ENCODE measurements at regions not wholly inside any gene's neighbourhood (a gene's known extent, or its start where the extent isn't known, plus 50 kb on each side); places are given as distances from the start of the nearest gene placed in this dataset.
"Not testable (repeated sequence)": the region's sequence is repeated elsewhere in the genome, so short reads cannot be mapped to it uniquely, and the experiment has no call there.

GRCh38 chr1:223046011-223046410 is 97.0 kb downstream of the TLR5 start:
- no peaks in the 10 kb centered on the region for H4K20me1 ChIP-seq (ENCODE audit: control insufficient read depth, extremely low read depth, insufficient read depth, low read length)
- H3K9ac ChIP-seq (ENCODE audit: control insufficient read depth, extremely low read depth, insufficient read depth, low read length) = no peak overlapping the region
- no peaks in the 10 kb centered on the region for H3K9me1 ChIP-seq (ENCODE audit: control insufficient read depth, extremely low read depth, insufficient read depth, low read length)
- H3K9me3 ChIP-seq (ENCODE audit: control insufficient read depth, low read depth, low read length) = no peaks in the 10 kb centered on the region
- H3K4me1 ChIP-seq (ENCODE audit: control insufficient read depth, extremely low read depth, insufficient read depth, low read length) = peaks cover 3% of the 10 kb centered on the region
- no peaks in the 10 kb centered on the region for H3K79me2 ChIP-seq (ENCODE audit: control insufficient read depth, insufficient read depth, low read length)
- no peak overlapping the region for H3K27ac ChIP-seq (ENCODE audit: control insufficient read depth, insufficient read depth, low read length)
- H3K4me2 ChIP-seq (ENCODE audit: control insufficient read depth, extremely low read depth, insufficient read depth, low read depth, low read length) = no peak overlapping the region
- no peak overlapping the region for H2AFZ ChIP-seq (ENCODE audit: control insufficient read depth, low read length)
- H3K4me3 ChIP-seq (ENCODE audit: control insufficient read depth in 2 of 3, extremely low read depth in 1 of 3, insufficient read depth in 2 of 3, low read depth in 1 of 3, low read length in 3 of 3) = no peak overlapping the region
- H3K36me3 ChIP-seq (ENCODE audit: control insufficient read depth in 2 of 2, extremely low read depth in 1 of 2, insufficient read depth in 2 of 2, low read length in 2 of 2) = no peaks in the 10 kb centered on the region
- TF ChIP-seq CTCF (optimal IDR thresholded peaks at IDR 0.05 in 1 of 3, IDR thresholded peaks at IDR 0.05 in 1 of 3, conservative IDR thresholded peaks at IDR 0.05 in 1 of 3; ENCODE audit: extremely low read depth in 1 of 3, insufficient read depth in 2 of 3, low read length in 3 of 3) (no peak), EZH2 (IDR thresholded peaks at IDR 0.05; ENCODE audit: low read length) (no peak)
- DNase-seq (ENCODE audit: low read depth, low spot score) (no peak), FAIRE-seq (no peak)
- dilution Hi-C loops (cut with MboI; ENCODE audit: extremely low pct_ligation_motif_present, low sequenced_read_pairs) = no loop called here
- no peaks in the 10 kb centered on the region for H3K27me3 ChIP-seq (ENCODE audit: control insufficient read depth, extremely low read depth, insufficient read depth, low read length)

DNA sequence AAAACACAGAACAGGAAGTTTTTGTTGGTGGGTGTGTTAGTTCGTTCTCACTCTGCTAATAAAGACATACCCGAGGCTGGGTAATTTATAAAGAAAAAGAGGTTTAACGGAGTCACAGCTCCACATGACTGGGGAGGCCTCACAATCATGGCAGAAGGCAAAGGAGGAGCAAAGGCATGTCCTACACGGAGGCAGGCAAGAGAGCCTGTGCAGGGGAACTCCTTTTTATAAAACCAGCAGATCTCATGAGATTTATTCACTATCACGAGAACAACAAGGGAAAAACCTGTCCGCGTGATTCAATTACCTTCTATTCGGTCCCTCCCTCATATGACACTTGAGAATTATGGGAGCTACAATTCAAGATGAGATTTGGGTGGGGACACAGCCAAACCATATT is 96.6 kb downstream of the TLR5 start:
- H2AFZ ChIP-seq (ENCODE audit: control insufficient read depth, low read length); H3K36me3 ChIP-seq (ENCODE audit: control insufficient read depth in 2 of 2, extremely low read depth in 1 of 2, insufficient read depth in 2 of 2, low read length in 2 of 2); dilution Hi-C loops (cut with MboI; ENCODE audit: extremely low pct_ligation_motif_present, low sequenced_read_pairs); H3K79me2 ChIP-seq (ENCODE audit: control insufficient read depth, insufficient read depth, low read length); DNase-seq (ENCODE audit: low read depth, low spot score); H3K9me3 ChIP-seq (ENCODE audit: control insufficient read depth, low read depth, low read length); H3K27me3 ChIP-seq (ENCODE audit: control insufficient read depth, extremely low read depth, insufficient read depth, low read length); FAIRE-seq; H3K4me2 ChIP-seq (ENCODE audit: control insufficient read depth, extremely low read depth, insufficient read depth, low read depth, low read length); H3K4me3 ChIP-seq (ENCODE audit: control insufficient read depth in 2 of 3, extremely low read depth in 1 of 3, insufficient read depth in 2 of 3, low read depth in 1 of 3, low read length in 3 of 3); H4K20me1 ChIP-seq (ENCODE audit: control insufficient read depth, extremely low read depth, insufficient read depth, low read length); H3K27ac ChIP-seq (ENCODE audit: control insufficient read depth, insufficient read depth, low read length); H3K4me1 ChIP-seq (ENCODE audit: control insufficient read depth, extremely low read depth, insufficient read depth, low read length); H3K9me1 ChIP-seq (ENCODE audit: control insufficient read depth, extremely low read depth, insufficient read depth, low read length); H3K9ac ChIP-seq (ENCODE audit: control insufficient read depth, extremely low read depth, insufficient read depth, low read length): not testable (repeated sequence)

DNA sequence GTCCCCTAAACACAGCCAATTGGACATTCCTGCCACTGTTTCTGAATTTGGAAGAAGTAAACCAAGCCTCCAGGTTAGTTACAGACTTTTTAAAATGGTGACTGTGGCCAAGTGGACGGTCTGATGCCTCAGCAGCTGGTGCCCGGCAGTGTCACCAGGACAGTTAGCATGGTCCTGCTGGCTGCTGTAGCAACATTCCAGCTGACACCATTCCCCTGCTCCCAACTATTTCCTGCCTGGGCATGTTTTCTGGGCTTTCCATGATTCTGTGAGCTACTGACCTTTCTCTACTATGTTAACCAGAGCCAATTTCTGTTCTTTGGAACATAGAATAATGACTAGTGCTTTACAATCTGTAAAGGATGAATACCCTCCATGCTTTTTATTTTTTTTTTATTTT is 95.0 kb downstream of the TLR5 start:
- no peak overlapping the region for H3K27ac ChIP-seq (ENCODE audit: control insufficient read depth, insufficient read depth, low read length)
- H3K27me3 ChIP-seq (ENCODE audit: control insufficient read depth, extremely low read depth, insufficient read depth, low read length) = peaks cover 3% of the 10 kb centered on the region
- H3K9me3 ChIP-seq (ENCODE audit: control insufficient read depth, low read depth, low read length) = no peaks in the 10 kb centered on the region
- dilution Hi-C loops (cut with MboI; ENCODE audit: extremely low pct_ligation_motif_present, low sequenced_read_pairs) = no loop called here
- peaks cover 3% of the 10 kb centered on the region for H3K4me1 ChIP-seq (ENCODE audit: control insufficient read depth, extremely low read depth, insufficient read depth, low read length)
- no peak for TF ChIP-seq EZH2 (IDR thresholded peaks at IDR 0.05; ENCODE audit: low read length)
- TF ChIP-seq CTCF (optimal IDR thresholded peaks at IDR 0.05 in 1 of 3, IDR thresholded peaks at IDR 0.05 in 1 of 3, conservative IDR thresholded peaks at IDR 0.05 in 1 of 3; ENCODE audit: extremely low read depth in 1 of 3, insufficient read depth in 2 of 3, low read length in 3 of 3) = no peak
- H3K36me3 ChIP-seq (ENCODE audit: control insufficient read depth in 2 of 2, extremely low read depth in 1 of 2, insufficient read depth in 2 of 2, low read length in 2 of 2) = no peaks in the 10 kb centered on the region
- no peak overlapping the region for H3K4me2 ChIP-seq (ENCODE audit: control insufficient read depth, extremely low read depth, insufficient read depth, low read depth, low read length)
- DNase-seq (ENCODE audit: low read depth, low spot score) (no peak), FAIRE-seq (no peak)
- no peaks in the 10 kb centered on the region for H3K79me2 ChIP-seq (ENCODE audit: control insufficient read depth, insufficient read depth, low read length)
- no peaks in the 10 kb centered on the region for H3K9me1 ChIP-seq (ENCODE audit: control insufficient read depth, extremely low read depth, insufficient read depth, low read length)
- H2AFZ ChIP-seq (ENCODE audit: control insufficient read depth, low read length) = no peak overlapping the region
- H3K9ac ChIP-seq (ENCODE audit: control insufficient read depth, extremely low read depth, insufficient read depth, low read length) = no peak overlapping the region
- no peak overlapping the region for H3K4me3 ChIP-seq (ENCODE audit: control insufficient read depth in 2 of 3, extremely low read depth in 1 of 3, insufficient read depth in 2 of 3, low read depth in 1 of 3, low read length in 3 of 3)
- H4K20me1 ChIP-seq (ENCODE audit: control insufficient read depth, extremely low read depth, insufficient read depth, low read length) = no peaks in the 10 kb centered on the region

All from keratinocyte (primary cell).